ENCODE measurements at regions not wholly inside any gene's neighbourhood (a gene's known extent, or its start where the extent isn't known, plus 50 kb on each side); places are given as distances from the start of the nearest gene placed in this dataset.
A peak's percentile ranks its signal among the peaks of the same experiment; 100 is the strongest.

GRCh38 chr1:218991089-218991488 is 182.6 kb upstream of the LYPLAL1 start:
- no peak for DNase-seq (ENCODE audit: low read depth)

DNA sequence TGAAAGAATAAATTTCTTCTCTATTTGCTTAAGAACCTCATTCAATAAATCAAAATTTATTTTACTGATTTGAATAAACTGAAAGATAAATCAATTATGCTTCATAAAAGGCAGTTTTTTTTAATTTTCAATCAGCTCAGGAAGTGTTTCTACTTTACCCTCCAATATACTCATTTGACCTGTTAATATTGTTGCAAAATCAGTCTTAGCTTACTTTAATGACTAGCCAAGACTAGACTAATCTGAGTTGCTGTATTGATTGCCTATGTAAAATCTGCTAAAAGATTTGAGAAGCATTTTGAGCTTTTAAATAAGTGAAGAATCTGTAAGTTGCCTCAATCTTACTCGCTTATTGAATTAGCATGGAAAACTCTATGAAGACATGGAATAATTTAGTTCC is 179.1 kb upstream of the LYPLAL1 start:
- no peak for DNase-seq (ENCODE audit: low read depth)

GRCh38 chr1:218995091-218995665 is 178.5 kb upstream of the LYPLAL1 start:
- DNase-seq (ENCODE audit: low read depth), result no peak

GRCh38 chr1:218996362-218996761 is 177.3 kb upstream of the LYPLAL1 start:
- DNase-seq (ENCODE audit: low read depth), result no peak

DNA sequence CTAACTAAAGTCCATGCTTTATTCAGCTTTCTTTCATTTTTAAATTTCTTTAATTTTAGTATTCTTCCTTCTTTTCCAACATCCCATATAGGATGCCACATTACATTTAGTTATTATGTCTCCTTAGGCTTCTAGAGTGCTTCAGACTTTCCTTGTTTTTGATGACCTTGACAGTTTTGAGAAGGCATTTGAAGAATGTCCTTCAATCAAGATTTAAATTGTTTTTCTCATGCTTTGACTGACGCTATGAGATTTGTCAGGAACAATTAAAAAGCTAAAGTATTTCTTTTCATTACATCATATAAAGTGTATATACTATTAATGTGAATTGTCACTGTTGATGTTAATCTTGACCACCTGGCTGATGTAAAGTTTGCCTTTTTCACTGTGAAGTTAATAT is 173.7 kb upstream of the LYPLAL1 start:
- DNase-seq (ENCODE audit: low read depth), result no peak

DNA sequence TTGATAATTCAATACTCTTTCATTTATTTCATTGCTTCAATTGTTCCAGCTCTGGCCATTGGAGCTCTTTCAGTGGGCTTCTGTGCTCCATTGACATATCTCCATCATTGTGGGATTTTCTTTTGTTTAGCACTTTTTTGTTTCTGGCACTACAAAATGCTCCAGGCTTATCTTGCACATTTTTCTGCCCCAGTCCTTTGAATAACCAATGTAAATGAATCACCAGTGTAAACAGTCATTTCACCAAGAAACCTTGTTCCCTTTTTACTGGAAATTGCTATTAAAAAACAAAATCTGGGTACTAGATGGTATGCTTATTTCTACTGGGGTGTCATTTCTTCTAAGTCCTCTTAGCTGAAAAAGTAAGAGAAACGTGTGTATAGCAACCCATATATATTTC is 173.0 kb upstream of the LYPLAL1 start:
- no peak for DNase-seq (ENCODE audit: low read depth)

- DNase-seq (ENCODE audit: low read depth), result no peak
Measured at GRCh38 chr1:219010720-219011119, 163.0 kb upstream of the LYPLAL1 start.

- DNase-seq (ENCODE audit: low read depth), result no peak
Measured at GRCh38 chr1:219020386-219020785, 153.3 kb upstream of the LYPLAL1 start.

DNA sequence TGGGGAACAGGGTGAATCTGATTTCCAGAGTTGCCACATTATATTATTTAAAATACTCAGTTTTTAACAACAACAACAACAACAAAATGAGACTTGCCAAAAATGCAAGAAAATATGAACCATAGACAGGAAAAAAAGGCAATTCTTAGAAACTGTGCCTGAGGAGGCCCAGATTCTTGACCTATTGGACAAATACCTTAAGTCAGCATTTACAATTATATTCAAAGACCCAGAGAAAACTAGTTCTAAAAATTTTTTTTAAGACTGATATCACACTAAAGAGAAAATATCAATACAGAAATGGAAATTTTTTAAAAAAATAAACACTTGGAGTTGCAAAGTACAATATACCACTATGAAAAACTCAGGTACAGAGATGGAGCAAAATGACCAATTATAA is 152.8 kb upstream of the LYPLAL1 start:
- DNase-seq (ENCODE audit: low read depth), result no peak

DNA sequence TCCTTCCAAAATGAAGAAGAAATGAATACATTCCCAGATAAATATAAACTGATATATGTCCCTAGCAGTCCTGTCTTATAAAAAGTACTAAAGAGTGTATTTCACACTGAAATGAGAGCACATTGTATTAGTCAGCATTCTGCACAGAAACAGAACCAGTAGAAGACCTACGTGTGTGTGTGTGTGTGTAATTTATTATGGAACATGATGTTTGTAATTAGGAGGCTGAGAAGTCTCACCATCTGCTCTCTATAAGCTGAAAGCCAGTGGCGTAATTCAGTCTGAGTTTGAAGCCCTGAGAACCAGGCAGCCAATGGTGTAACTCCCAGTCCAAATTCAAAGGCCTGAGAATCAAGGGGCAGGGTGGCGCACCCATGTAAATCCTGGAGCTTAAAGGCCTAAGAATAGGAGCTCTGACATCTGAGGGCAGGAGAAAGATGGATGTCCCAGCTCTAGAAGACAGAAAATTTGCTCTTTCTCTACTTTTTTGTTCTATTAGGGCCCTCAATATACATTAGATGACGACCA is 146.5 kb upstream of the LYPLAL1 start:
- no peak for DNase-seq (ENCODE audit: low read depth)

DNA sequence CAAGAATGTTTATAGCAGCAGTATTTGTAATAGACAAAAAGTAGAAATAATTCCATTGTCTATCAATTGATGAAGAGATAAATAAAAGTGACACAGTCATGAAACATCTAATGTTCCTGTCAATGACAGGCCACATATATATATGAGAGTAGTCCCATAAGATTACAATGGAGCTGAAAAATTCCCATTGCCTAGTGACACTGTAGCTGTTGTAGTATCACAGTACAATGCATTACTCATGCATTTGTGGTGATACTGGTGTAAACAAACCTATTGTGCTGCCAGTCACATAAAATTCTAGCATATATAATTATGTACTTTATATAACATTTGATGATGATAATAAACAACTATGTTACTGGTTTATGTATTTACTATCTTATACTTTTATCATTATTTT is 141.9 kb upstream of the LYPLAL1 start:
- no peak for DNase-seq (ENCODE audit: low read depth)

DNA sequence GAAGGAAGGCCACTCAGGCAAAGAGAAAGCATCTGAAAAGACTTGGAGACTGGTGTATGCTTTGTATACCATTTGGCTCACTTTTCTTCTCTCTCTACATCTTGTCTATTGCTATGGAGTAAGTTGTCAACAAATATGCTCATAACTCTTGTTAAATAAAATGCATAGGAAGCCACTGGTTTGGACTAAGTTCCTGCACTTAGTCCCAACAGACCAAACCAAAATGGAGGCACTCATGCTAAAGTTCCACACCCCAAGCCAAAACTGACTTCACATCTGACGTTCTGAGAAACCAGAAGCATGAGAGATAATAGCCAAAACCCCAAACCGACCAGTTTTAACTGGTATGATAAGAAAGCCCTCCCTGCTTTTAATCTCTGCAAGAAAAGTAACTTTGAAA is 135.3 kb upstream of the LYPLAL1 start:
- DNase-seq (ENCODE audit: low read depth), result no peak

DNA sequence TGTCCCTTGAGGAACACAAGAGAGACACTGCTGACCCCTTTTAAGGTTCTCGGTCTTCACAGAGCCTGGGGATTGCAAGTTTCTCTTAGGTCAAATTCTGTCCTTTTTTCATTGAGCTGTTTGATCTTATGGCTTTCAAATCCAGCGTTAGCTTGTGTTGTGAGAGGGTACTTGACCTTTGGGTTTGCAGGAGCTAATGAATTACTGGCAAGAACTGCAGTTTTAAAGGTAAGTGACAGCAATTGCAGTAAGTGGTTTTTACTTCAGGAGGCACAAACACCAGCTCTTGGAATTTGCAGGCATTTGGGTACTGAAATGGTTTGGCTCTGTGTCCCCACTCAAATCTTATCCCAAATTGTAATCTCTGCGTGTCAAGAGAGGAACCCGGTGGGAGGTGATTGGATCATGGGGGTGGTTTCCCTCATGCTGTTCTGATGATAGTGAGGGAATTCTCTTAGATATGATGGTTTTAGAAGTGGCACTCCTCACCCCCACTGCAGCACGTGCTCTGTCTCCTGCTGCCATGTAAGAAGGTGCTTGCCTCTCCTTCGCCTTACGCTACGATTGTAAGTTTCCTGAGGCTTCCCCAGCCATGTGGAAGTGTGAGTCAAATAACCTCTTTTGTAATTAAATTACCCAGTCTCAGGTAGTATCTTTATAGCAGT is 134.5 kb upstream of the LYPLAL1 start:
- no peak for DNase-seq (ENCODE audit: low read depth)

DNA sequence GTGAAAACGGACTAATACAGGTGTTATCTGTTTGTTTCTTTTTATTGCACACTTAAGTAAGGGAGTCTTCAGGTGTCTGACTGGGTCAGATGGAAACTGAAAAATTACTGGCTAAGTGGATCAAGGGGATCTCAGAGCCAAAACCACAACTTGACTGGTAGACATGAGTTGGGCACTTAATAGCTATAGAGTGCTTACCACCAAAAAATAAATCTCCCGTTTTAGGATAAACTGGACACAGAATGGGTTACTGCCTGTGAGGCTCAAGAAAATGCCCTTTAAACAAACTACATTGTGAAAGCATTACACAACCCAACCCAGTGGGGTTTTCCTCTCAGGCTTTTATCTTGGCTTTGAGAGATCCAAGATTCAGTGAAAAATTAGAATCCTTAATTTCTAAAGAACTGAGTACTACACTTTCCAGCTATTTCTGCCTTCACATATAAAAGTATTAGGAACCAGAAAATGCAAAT is 134.0 kb upstream of the LYPLAL1 start:
- no peak for DNase-seq (ENCODE audit: low read depth)

DNA sequence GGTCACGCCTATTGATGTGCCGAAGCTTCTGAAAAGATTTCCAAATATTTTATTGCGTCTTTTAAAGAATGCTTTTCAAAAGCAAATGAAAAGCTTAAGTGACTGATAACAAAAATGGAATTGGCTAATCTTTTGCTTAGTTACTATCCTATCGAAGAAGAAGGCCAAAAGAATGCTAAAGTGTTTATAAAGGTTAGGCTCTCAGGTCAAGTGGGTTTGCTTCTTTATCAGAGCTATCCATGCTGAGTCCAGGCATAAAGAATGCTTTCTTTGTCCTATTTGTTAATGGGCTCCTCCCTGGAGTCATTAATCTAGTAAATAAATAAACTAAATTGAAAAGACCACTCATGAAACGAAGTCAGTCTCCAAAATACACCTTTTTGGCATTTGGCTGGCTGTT is 133.4 kb upstream of the LYPLAL1 start:
- DNase-seq (ENCODE audit: low read depth), result no peak

- peak; percentile 31 for DNase-seq (ENCODE audit: low read depth)
Measured at GRCh38 chr1:219041141-219041540, 132.5 kb upstream of the LYPLAL1 start.

DNA sequence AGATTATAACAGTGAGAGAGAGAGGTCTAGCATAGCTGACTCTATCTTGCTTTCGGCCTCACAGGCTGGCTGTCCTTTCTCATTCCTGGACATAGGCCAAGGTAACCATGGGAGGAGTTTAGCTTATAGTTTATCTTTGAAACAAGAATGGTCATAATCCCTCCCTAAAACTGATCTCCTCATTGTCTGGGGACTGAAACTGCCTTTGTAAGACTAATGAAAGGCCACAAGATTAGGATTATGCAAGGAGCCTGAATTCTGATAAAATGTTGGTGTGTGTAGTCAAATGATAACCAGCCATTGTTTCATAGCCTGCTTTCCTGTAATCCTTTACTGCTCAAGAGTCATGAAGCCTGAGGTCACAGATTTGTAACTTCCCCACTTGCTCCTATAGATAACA is 131.9 kb upstream of the LYPLAL1 start:
- DNase-seq (ENCODE audit: low read depth), result no peak

- no peak for DNase-seq (ENCODE audit: low read depth)
Measured at GRCh38 chr1:219042769-219043168, 130.9 kb upstream of the LYPLAL1 start.

- no peak for DNase-seq (ENCODE audit: low read depth)
Measured at GRCh38 chr1:219045246-219045645, 128.4 kb upstream of the LYPLAL1 start.

- DNase-seq (ENCODE audit: low read depth), result no peak
Measured at GRCh38 chr1:219049501-219049900, 124.2 kb upstream of the LYPLAL1 start.

DNA sequence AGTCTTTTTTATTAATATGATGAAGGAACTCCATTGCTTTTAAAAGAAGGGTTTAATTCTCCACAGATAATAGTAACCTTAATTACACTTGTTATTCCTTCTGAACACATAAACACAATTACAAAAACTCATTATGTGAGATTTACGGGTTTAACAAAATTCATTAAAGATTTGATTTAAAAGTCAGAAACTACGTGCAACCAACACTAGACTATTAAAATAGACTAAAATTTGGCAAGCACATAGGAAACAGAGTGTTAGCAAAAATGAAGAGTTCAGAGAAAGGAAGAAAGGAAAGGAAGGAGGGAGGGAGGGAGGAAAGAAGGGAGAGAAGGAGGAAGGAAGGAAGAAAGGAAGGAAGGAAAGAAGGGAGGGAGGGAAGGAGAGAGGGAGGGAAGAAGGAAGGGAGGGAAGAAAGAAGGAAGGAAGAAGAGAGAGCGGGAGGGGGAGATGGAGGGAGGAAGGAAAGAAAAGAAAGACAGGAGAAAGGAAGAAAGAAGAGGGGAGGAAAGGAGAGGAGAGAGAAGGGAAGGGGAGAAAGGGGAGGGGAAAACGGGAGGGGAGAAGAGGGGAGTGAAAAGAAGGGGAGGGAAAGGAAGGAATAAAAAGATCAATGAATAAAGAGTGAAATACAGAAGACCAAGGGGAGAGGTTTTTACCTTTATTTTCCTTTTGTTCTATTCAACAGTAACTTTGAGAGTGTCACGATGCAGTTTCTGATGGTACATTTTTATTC is 123.4 kb upstream of the LYPLAL1 start:
- DNase-seq (ENCODE audit: low read depth), result no peak

DNA sequence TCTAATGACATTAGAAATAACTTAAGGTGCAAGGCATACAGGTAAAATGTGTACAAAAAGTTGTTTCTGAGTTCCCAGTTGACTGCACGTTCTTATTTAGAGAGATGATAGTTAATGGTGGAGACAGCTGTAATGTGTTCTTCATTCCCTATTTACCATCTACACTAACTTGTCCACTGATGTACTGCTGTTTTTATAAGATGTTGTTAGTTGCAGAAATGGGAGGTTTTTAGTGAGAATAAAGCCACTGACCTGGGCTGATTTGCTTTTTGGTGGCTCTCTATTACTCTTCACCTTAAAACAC is 122.9 kb upstream of the LYPLAL1 start:
- DNase-seq (ENCODE audit: low read depth), result no peak

DNA sequence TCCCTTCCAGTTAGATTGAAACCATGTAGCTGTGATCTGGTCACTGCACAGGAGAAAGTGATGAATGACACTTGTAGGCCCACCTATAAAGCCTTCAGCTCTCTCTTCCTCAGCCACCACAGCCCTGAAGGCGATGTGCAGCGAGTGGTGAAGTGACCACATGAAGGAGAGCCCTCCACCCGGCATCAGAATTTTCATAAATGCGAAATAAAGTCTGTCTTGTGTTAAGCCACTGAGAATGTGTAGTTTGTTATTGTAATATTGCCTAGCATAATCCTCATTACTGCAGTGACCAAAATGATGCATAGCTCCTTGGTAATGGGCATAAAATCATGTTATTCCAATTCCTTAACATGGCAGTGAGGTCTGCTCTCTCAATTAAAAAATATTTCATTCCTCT is 122.1 kb upstream of the LYPLAL1 start:
- no peak for DNase-seq (ENCODE audit: low read depth)
